ENCODE measurements at regions not wholly inside any gene's neighbourhood (a gene's known extent, or its start where the extent isn't known, plus 50 kb on each side); places are given as distances from the start of the nearest gene placed in this dataset.

- no peak for DNase-seq (ENCODE audit: low read depth in 2 of 2)
- TF ChIP-seq, protein P1, sequence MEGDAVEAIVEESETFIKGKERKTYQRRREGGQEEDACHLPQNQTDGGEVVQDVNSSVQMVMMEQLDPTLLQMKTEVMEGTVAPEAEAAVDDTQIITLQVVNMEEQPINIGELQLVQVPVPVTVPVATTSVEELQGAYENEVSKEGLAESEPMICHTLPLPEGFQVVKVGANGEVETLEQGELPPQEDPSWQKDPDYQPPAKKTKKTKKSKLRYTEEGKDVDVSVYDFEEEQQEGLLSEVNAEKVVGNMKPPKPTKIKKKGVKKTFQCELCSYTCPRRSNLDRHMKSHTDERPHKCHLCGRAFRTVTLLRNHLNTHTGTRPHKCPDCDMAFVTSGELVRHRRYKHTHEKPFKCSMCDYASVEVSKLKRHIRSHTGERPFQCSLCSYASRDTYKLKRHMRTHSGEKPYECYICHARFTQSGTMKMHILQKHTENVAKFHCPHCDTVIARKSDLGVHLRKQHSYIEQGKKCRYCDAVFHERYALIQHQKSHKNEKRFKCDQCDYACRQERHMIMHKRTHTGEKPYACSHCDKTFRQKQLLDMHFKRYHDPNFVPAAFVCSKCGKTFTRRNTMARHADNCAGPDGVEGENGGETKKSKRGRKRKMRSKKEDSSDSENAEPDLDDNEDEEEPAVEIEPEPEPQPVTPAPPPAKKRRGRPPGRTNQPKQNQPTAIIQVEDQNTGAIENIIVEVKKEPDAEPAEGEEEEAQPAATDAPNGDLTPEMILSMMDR (conservative IDR thresholded peaks at IDR 0.05 in 1 of 2, IDR thresholded peaks at IDR 0.05 in 1 of 2; ENCODE audit: low read depth in 1 of 2, low read length in 2 of 2): no peak
- TF ChIP-seq EZH2 (IDR thresholded peaks at IDR 0.05; ENCODE audit: low read length, missing control alignments): no peak
- Histone ChIP-seq H3K4me1 (ENCODE audit: control insufficient read depth, extremely low read depth, insufficient read depth, low read length) (no peaks in the 10 kb centered on the region), H3K27ac (ENCODE audit: insufficient read depth, low read length) (no peak overlapping the region), H3K36me3 (ENCODE audit: control insufficient read depth, insufficient read depth, low read length) (no peaks in the 10 kb centered on the region), H3K9ac (ENCODE audit: insufficient read depth, low read length) (no peak overlapping the region), H3K9me3 (ENCODE audit: control insufficient read depth, insufficient read depth, low read depth, low read length) (no peaks in the 10 kb centered on the region), H3K4me3 (replicated peaks in 1 of 4; ENCODE audit: control extremely low read depth in 1 of 4, insufficient read depth in 1 of 4, low read depth in 3 of 4, low read length in 4 of 4) (no peak overlapping the region), H3K4me2 (ENCODE audit: extremely low read depth, insufficient read depth, low read length) (no peak overlapping the region), H2AFZ (ENCODE audit: low read length) (no peak overlapping the region), H3K79me2 (ENCODE audit: control insufficient read depth, insufficient read depth, low read length) (no peaks in the 10 kb centered on the region), H4K20me1 (ENCODE audit: control insufficient read depth, extremely low read depth, insufficient read depth, low read length) (no peaks in the 10 kb centered on the region), H3K27me3 (ENCODE audit: control insufficient read depth, insufficient read depth, low read length) (no peaks in the 10 kb centered on the region)
Observed at GRCh38 chr2:29991086-29991485, 69.7 kb upstream of the ALK start.

- H2AFZ ChIP-seq (ENCODE audit: low read length): no peak overlapping the region
- no peaks in the 10 kb centered on the region for H4K20me1 ChIP-seq (ENCODE audit: control insufficient read depth, extremely low read depth, insufficient read depth, low read length)
- H3K4me3 ChIP-seq (replicated peaks in 1 of 4; ENCODE audit: control extremely low read depth in 1 of 4, insufficient read depth in 1 of 4, low read depth in 3 of 4, low read length in 4 of 4): no peak overlapping the region
- H3K79me2 ChIP-seq (ENCODE audit: control insufficient read depth, insufficient read depth, low read length): no peaks in the 10 kb centered on the region
- H3K9ac ChIP-seq (ENCODE audit: insufficient read depth, low read length): no peak overlapping the region
- H3K4me2 ChIP-seq (ENCODE audit: extremely low read depth, insufficient read depth, low read length): no peak overlapping the region
- H3K27me3 ChIP-seq (ENCODE audit: control insufficient read depth, insufficient read depth, low read length): no peaks in the 10 kb centered on the region
- no peaks in the 10 kb centered on the region for H3K36me3 ChIP-seq (ENCODE audit: control insufficient read depth, insufficient read depth, low read length)
- DNase-seq (ENCODE audit: low read depth in 2 of 2): no peak
- TF ChIP-seq EZH2 (IDR thresholded peaks at IDR 0.05; ENCODE audit: low read length, missing control alignments): no peak
- TF ChIP-seq, protein P1 (conservative IDR thresholded peaks at IDR 0.05 in 1 of 2, IDR thresholded peaks at IDR 0.05 in 1 of 2; ENCODE audit: low read depth in 1 of 2, low read length in 2 of 2): no peak
- H3K4me1 ChIP-seq (ENCODE audit: control insufficient read depth, extremely low read depth, insufficient read depth, low read length): no peaks in the 10 kb centered on the region
- no peaks in the 10 kb centered on the region for H3K9me3 ChIP-seq (ENCODE audit: control insufficient read depth, insufficient read depth, low read depth, low read length)
- H3K27ac ChIP-seq (ENCODE audit: insufficient read depth, low read length): no peak overlapping the region
Observed at GRCh38 chr2:29995241-29995640, 73.9 kb upstream of the ALK start.

DNA sequence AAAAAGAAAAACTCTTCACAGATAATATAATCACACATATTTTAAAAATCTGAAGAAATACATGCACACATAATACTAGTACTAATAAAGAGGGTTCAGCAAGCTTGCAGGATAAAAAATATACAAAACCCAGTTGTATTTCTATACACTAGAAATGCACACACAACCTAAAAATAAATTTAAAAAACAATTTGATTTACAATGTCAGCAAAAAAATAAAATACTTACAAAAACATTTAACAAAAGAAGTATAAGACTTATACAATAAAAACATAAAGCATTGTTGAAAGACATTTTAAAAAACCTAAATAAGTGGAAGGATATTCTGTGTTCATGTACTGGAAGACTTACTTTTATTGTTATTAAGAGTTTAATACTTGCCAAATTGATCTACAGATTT is 81.7 kb upstream of the ALK start:
- Histone ChIP-seq H3K27ac (ENCODE audit: insufficient read depth, low read length) (no peak overlapping the region), H3K27me3 (ENCODE audit: control insufficient read depth, insufficient read depth, low read length) (no peaks in the 10 kb centered on the region), H3K4me3 (replicated peaks in 1 of 4; ENCODE audit: control extremely low read depth in 1 of 4, insufficient read depth in 1 of 4, low read depth in 3 of 4, low read length in 4 of 4) (no peak overlapping the region), H3K4me2 (ENCODE audit: extremely low read depth, insufficient read depth, low read length) (no peak overlapping the region), H3K9ac (ENCODE audit: insufficient read depth, low read length) (no peak overlapping the region), H3K79me2 (ENCODE audit: control insufficient read depth, insufficient read depth, low read length) (no peaks in the 10 kb centered on the region), H3K9me3 (ENCODE audit: control insufficient read depth, insufficient read depth, low read depth, low read length) (no peaks in the 10 kb centered on the region), H4K20me1 (ENCODE audit: control insufficient read depth, extremely low read depth, insufficient read depth, low read length) (no peaks in the 10 kb centered on the region), H2AFZ (ENCODE audit: low read length) (no peak overlapping the region), H3K4me1 (ENCODE audit: control insufficient read depth, extremely low read depth, insufficient read depth, low read length) (no peaks in the 10 kb centered on the region), H3K36me3 (ENCODE audit: control insufficient read depth, insufficient read depth, low read length) (no peaks in the 10 kb centered on the region)
- no peak for DNase-seq (ENCODE audit: low read depth in 2 of 2)
- TF ChIP-seq, protein P1 (conservative IDR thresholded peaks at IDR 0.05 in 1 of 2, IDR thresholded peaks at IDR 0.05 in 1 of 2; ENCODE audit: low read depth in 1 of 2, low read length in 2 of 2): no peak
- no peak for TF ChIP-seq EZH2 (IDR thresholded peaks at IDR 0.05; ENCODE audit: low read length, missing control alignments)
